DMS79 (cell line): ENCODE measurements at regions not wholly inside any gene's neighbourhood (a gene's known extent, or its start where the extent isn't known, plus 50 kb on each side); places are given as distances from the start of the nearest gene placed in this dataset.
"Not testable (repeated sequence)": the region's sequence is repeated elsewhere in the genome, so short reads cannot be mapped to it uniquely, and the experiment has no call there.

Experiments
- DNase-seq: peaks from one replicate; lab custom pipeline; 2025; lab: John Stamatoyannopoulos, UW

GRCh38 chr1:149635290-149635899, 51.7 kb downstream of the PPIAL4C start:
- not testable (repeated sequence) for DNase-seq

- DNase-seq = peak; percentile 76
Measured at GRCh38 chr1:149636286-149637122, 52.9 kb downstream of the PPIAL4C start.

GRCh38 chr1:149638481-149638880, 54.8 kb downstream of the PPIAL4C start:
- not testable (repeated sequence) for DNase-seq

- DNase-seq = not testable (repeated sequence)
Measured at GRCh38 chr1:149638901-149639658, 55.4 kb downstream of the PPIAL4C start.

GRCh38 chr1:149641179-149641578, 57.5 kb downstream of the PPIAL4C start:
- not testable (repeated sequence) for DNase-seq

GRCh38 chr1:149644818-149645217, 61.2 kb downstream of the PPIAL4C start:
- not testable (repeated sequence) for DNase-seq

- not testable (repeated sequence) for DNase-seq
Measured at GRCh38 chr1:149646360-149647017, 62.8 kb downstream of the PPIAL4C start.

GRCh38 chr1:149647018-149647373, 63.3 kb downstream of the PPIAL4C start:
- not testable (repeated sequence) for DNase-seq

- DNase-seq = not testable (repeated sequence)
Measured at GRCh38 chr1:149657750-149658149, 74.1 kb downstream of the PPIAL4C start.

- not testable (repeated sequence) for DNase-seq
Measured at GRCh38 chr1:149658175-149658574, 74.5 kb downstream of the PPIAL4C start.

GRCh38 chr1:149664624-149665023, 81.0 kb downstream of the PPIAL4C start:
- not testable (repeated sequence) for DNase-seq

GRCh38 chr1:149665033-149665432, 81.4 kb downstream of the PPIAL4C start:
- not testable (repeated sequence) for DNase-seq

GRCh38 chr1:149665528-149665927, 81.9 kb downstream of the PPIAL4C start:
- DNase-seq = not testable (repeated sequence)

GRCh38 chr1:149673231-149673909, 89.7 kb downstream of the PPIAL4C start:
- DNase-seq = not testable (repeated sequence)

GRCh38 chr1:149674921-149675320, 91.3 kb downstream of the PPIAL4C start:
- not testable (repeated sequence) for DNase-seq

- not testable (repeated sequence) for DNase-seq
Measured at GRCh38 chr1:149677359-149677758, 93.7 kb downstream of the PPIAL4C start.

- DNase-seq = not testable (repeated sequence)
Measured at GRCh38 chr1:149686593-149687238, 95.8 kb upstream of the FCGR1A start.

- DNase-seq = not testable (repeated sequence)
Measured at GRCh38 chr1:149691399-149691798, 91.1 kb upstream of the FCGR1A start.

- DNase-seq = not testable (repeated sequence)
Measured at GRCh38 chr1:149692804-149693539, 89.5 kb upstream of the FCGR1A start.

- DNase-seq = not testable (repeated sequence)
Measured at GRCh38 chr1:149695066-149695465, 87.4 kb upstream of the FCGR1A start.
